Calu3 (cell line): ENCODE measurements at regions not wholly inside any gene's neighbourhood (a gene's known extent, or its start where the extent isn't known, plus 50 kb on each side); places are given as distances from the start of the nearest gene placed in this dataset.

Experiments used
- BruUV-seq: library from RNA; stranded (reverse); fragments of 400-500 nt; replicated peaks from 2 replicates; lab custom pipeline; 2021; lab: Mats Ljungman, UMichigan
- CTCF ChIA-PET: fragments of 300-600 bp; sonication (Branson Sonifier 250); formaldehyde crosslinking; loops from one replicate; lab custom pipeline; 2022; ENCODE audit warnings: antibody characterized with exemption; lab: Charles Lee
- DNase-seq: peaks from one replicate; pipeline ENCODE4 v3.0.0; 2022
- H3K27ac Mint-ChIP-seq: one replicate; pipeline ENCODE4 v1.8.0; 2022; ENCODE audit warnings: mixed read lengths; ENCODE audit not compliant: unreplicated experiment
- H3K27me3 Mint-ChIP-seq: one replicate; pipeline ENCODE4 v1.8.0; 2022; ENCODE audit warnings: mixed read lengths; ENCODE audit not compliant: unreplicated experiment
- H3K36me3 Mint-ChIP-seq: one replicate; pipeline ENCODE4 v1.8.0; 2022; ENCODE audit warnings: mild to moderate bottlenecking, moderate library complexity, mixed read lengths; ENCODE audit not compliant: insufficient read depth, unreplicated experiment
- H3K4me1 Mint-ChIP-seq: one replicate; pipeline ENCODE4 v1.8.0; 2022; ENCODE audit warnings: mild to moderate bottlenecking, low read depth, mixed read lengths; ENCODE audit not compliant: unreplicated experiment
- H3K4me3 Mint-ChIP-seq: one replicate; pipeline ENCODE4 v1.8.0; 2022; ENCODE audit warnings: mild to moderate bottlenecking, low read depth, moderate library complexity, mixed read lengths; ENCODE audit not compliant: unreplicated experiment
- H3K9me3 Mint-ChIP-seq: one replicate; pipeline ENCODE4 v1.8.0; 2022; ENCODE audit warnings: low read depth, mixed read lengths; ENCODE audit not compliant: unreplicated experiment
- CTCF ChIP-seq: fragments of 200-600 bp; IDR thresholded peaks from one replicate; pipeline ENCODE4 v1.8.0; 2022; ENCODE audit warnings: antibody characterized with exemption; ENCODE audit not compliant: unreplicated experiment
- intact Hi-C: fragments of 100-400 bp; cut with micrococcal nuclease; formaldehyde crosslinking; loops from one replicate; pipeline ENCODE4 v1.10.0; 2022; ENCODE audit not compliant: unreplicated experiment

GRCh38 chr7:121624958-121625357 is 228.8 kb upstream of the FAM3C start:
- H3K36me3 Mint-ChIP-seq: no peaks in the 10 kb centered on the region
- no peaks in the 10 kb centered on the region for H3K27me3 Mint-ChIP-seq
- no peak for DNase-seq
- BruUV-seq: no TSS peak
- no peaks in the 10 kb centered on the region for H3K9me3 Mint-ChIP-seq
- no peaks in the 10 kb centered on the region for H3K4me1 Mint-ChIP-seq
- CTCF ChIA-PET: no interaction called here
- no peak overlapping the region for H3K27ac Mint-ChIP-seq
- intact Hi-C loops: no loop called here
- no peak for TF ChIP-seq CTCF
- H3K4me3 Mint-ChIP-seq: no peak overlapping the region

GRCh38 chr7:121623130-121623872 is 227.2 kb upstream of the FAM3C start:
- Mint-ChIP-seq H3K36me3 (no peaks in the 10 kb centered on the region), H3K4me1 (no peaks in the 10 kb centered on the region), H3K27me3 (no peaks in the 10 kb centered on the region), H3K9me3 (no peaks in the 10 kb centered on the region), H3K4me3 (no peak overlapping the region), H3K27ac (no peak overlapping the region)
- BruUV-seq: no TSS peak
- intact Hi-C loops: no loop called here
- DNase-seq: no peak
- TF ChIP-seq CTCF: no peak
- CTCF ChIA-PET: interaction anchor here (0.6 to 0.7 kb wide), 2 partner anchors 145 to 165 kb away, joined by 3 read pairs; no protein-coding TSS in a partner anchor

GRCh38 chr7:121621937-121622336 is 225.8 kb upstream of the FAM3C start:
- no peak for TF ChIP-seq CTCF
- intact Hi-C loops: no loop called here
- CTCF ChIA-PET: no interaction called here

GRCh38 chr7:121620953-121621606 is 225.0 kb upstream of the FAM3C start:
- peaks cover 4% of the 10 kb centered on the region for H3K9me3 Mint-ChIP-seq
- H3K27me3 Mint-ChIP-seq: no peaks in the 10 kb centered on the region
- H3K4me3 Mint-ChIP-seq: no peak overlapping the region
- BruUV-seq: no TSS peak
- CTCF ChIA-PET: no interaction called here
- TF ChIP-seq CTCF: no peak
- no peaks in the 10 kb centered on the region for H3K36me3 Mint-ChIP-seq
- intact Hi-C loops: no loop called here
- DNase-seq: no peak
- no peak overlapping the region for H3K27ac Mint-ChIP-seq
- no peaks in the 10 kb centered on the region for H3K4me1 Mint-ChIP-seq

More at GRCh38 chr7:121621937-121622336, 225.8 kb upstream of the FAM3C start:
- H3K36me3 Mint-ChIP-seq: no peaks in the 10 kb centered on the region
- H3K4me3 Mint-ChIP-seq: no peak overlapping the region
- BruUV-seq: no TSS peak
- no peaks in the 10 kb centered on the region for H3K27me3 Mint-ChIP-seq
- H3K4me1 Mint-ChIP-seq: no peaks in the 10 kb centered on the region
- no peak overlapping the region for H3K27ac Mint-ChIP-seq
- DNase-seq: no peak
- peaks cover 4% of the 10 kb centered on the region for H3K9me3 Mint-ChIP-seq
